ENCODE measurements at regions not wholly inside any gene's neighbourhood (a gene's known extent, or its start where the extent isn't known, plus 50 kb on each side); places are given as distances from the start of the nearest gene placed in this dataset.

DNA sequence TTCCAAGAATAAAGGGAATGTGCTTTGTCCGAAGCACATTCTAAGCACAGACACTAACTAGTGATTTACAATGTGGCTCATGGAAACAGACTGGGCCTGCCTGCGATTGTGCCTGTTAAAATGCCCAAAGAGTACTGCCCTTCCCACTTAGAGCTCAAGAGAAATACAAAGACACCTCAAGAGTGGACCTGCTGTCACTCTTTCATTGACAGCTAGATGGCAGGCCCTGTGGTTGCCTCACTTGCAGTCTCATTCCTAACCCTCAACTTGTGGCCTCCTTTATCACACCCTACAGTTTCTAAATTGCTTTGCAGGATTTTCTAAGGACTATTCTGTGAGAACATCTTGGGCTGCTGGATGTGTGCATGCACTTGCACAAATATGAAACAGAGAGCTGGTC lies 331.0 kb upstream of the EMCN start:
- no peak for TF ChIP-seq POLR2A (IDR thresholded peaks at IDR 0.05; ENCODE audit: low read length)
- TF ChIP-seq GATA1 (IDR thresholded peaks at IDR 0.05; ENCODE audit: low read depth, low read length) = no peak

All from erythroblast (primary cell).